GM18870 (cell line): ENCODE measurements at regions not wholly inside any gene's neighbourhood (a gene's known extent, or its start where the extent isn't known, plus 50 kb on each side); places are given as distances from the start of the nearest gene placed in this dataset.

ENCODE experiments used
- ATAC-seq: cut with Tn5 transposase; IDR thresholded peaks from one replicate; pipeline ENCODE4 v1.9.1; 2021; ENCODE audit warnings: moderate library complexity; ENCODE audit not compliant: unreplicated experiment

DNA sequence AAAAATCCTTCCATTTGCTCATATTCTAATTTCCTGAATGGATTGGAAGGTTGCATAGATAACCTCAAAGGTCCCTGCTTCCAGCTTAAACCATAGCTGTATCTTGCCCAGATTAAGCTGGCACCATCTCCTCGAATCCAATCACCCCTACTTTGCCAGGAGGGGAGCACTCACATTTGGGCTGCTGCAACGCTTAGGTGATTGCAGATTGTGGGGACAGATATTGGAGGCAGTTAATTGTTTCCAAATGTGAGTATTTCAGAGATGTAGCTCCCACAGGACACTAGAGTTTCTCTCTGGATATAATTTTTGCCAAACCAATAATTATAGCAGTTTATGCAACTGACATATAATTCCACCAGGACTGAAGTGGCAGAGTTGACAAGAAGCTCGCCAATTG lies 53.5 kb upstream of the ACSL1 start:
- no peak for ATAC-seq

DNA sequence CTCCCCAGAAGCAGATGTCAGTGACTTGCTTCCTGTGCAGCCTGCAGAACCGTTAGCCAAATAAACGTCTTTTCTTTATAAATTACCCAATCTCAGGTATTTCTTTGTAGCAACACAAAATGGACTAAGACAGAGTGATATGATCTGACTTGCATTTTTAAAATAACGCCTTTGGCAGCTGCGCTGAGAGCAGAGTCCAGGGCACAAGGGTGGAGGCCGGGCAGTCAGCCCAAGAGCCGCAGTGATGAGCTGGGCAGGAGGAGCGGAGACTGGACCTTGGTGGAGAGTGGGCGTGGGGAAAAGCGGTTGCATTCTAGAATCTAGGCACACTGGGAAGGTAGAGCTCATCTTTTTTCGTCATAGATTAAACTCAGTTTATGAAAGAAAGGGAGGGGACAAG lies 56.5 kb upstream of the ACSL1 start:
- no peak for ATAC-seq

DNA sequence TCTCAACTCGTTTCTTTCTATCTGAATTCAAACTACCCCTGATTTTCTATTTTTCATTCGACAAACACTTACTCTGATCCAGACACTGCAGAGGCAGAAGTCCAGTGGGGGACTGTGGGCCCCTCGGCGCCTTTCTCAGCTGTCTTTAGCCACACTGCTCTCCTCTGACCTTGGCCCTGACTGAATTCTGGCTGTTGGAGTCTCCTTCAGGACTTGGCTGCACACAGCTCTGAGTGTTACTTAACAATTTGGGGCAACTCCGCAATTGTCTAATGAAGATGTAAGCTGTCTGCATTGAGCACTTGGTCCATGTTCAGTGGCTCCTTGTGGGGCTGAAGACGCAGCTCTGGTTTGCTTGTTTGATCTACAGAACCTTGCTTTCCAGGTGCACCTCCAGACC lies 57.3 kb upstream of the ACSL1 start:
- no peak for ATAC-seq

DNA sequence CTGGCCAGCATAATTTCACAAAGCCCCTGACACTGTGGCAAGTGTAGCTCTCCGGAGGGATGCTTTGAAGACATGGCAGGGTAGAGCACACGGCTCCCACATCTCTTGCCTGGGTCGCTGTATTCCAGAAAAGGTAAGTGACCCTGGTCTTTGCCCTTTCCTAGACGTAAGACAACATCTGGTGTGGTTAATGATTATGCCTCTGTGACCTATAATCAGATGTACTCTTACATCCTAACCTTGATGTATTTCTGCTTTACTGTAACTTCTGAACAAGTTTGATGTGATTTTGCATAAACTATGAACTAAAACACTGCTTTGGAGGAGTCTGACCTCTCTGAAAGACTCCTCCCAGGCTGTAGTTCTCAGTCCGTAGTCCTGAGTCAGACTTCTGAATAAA lies 59.1 kb upstream of the ACSL1 start:
- ATAC-seq = no peak

DNA sequence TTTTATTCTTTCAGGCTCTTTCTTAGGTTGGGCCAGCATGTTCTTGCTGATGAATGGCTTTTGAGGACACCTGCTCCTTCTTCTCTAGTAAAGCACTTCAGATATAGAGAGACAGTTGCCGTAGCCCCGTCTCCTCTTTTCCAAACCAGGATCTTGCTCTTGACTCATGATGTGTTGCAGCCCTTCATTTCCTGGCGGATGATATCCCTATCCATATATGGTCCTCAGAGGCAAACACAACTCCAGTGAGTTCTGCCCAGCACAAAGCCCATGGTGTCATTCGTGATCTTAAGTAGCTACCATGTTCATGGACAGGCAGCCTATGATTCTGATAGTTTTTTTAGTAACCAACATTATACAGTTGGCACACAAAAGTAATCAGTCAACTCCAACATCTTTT lies 59.8 kb upstream of the ACSL1 start:
- no peak for ATAC-seq

DNA sequence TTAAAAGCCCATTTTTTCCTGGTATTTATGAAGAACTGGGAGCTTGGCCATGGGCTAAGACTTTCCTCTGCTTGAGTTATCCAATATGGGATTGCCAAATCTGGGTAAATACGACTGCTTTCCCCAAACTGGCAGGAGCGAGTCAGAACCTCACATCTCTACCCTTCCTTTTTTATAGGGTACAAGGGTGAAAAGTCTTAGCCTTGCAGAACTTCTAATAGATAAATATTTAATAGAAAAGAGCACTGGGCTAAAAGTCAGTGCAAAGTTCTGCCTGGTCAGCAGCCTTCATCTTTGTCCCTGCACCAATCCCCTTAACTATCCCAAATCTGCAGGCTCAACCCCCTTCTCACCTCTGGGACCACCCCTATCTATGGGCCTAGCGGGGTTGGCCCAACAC lies 61.6 kb upstream of the ACSL1 start:
- no peak for ATAC-seq

DNA sequence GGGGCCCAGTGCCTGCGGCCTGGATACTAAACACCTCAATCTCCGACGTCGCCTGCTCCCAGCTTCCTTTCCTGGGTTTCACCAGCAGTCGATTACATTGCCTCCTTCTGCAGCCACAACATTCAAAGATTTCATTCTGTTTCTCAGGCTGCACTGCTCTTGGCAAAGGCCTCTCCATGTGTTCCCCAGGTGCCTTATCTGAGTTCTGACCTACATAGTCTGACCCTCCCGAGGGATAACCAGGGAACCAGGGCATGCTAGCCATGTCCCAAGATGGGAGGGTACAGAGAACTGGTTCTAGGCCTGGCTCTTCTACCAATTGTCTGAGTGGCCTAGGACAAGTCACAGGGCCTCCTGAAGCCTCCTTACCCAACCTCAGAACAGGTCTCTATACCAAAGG lies 62.2 kb upstream of the ACSL1 start:
- ATAC-seq = no peak

DNA sequence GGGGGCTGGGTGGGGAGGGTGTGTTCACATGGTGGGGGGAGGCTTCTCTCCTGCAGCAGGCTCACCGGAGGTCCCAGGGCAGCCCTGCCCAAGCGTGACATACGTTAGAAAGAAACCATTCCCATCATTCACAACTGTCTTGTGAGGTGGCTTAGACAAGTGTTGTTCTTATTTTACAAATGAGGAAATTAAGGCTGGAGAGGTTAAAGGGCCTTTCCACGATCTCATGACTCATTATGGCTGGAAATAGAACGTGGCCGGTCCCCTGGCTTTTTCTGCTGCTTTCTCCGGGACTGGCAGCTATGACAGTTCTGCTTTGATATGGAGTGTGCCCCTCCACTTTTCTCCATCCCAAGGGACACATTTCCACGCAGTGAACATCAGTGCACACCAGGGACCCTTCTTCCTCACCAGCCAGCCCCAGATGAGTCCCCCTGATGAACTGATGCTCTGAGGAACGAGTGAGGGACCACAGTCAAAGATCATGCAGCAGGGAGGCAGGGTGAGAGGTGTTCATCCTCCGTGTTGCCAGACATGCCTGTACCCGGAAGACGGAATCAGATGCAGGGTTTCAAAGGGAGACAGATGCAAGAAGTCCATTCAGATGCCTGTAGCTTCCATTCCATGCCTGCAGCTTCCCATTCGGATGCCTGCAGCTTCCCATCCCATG lies 64.0 kb upstream of the ACSL1 start:
- no peak for ATAC-seq

DNA sequence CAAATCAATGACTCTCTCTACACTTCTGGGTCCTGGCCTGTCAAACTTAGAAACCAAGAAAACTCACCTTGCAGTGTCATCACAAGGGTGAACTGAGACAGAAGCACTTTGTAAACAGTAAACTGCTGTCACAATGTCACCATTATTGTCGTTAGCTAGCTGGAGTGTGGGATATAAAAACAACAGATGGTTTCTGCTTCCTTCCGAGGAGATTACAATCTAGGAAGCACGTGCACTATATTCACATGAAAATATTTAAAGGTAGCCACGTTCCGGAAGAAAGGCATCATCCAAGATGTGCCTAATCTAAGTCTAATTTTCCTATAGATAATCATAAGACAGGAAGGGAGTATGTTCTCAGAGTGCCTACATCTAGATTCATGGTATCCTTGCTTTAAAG lies 64.7 kb upstream of the ACSL1 start:
- ATAC-seq = no peak

DNA sequence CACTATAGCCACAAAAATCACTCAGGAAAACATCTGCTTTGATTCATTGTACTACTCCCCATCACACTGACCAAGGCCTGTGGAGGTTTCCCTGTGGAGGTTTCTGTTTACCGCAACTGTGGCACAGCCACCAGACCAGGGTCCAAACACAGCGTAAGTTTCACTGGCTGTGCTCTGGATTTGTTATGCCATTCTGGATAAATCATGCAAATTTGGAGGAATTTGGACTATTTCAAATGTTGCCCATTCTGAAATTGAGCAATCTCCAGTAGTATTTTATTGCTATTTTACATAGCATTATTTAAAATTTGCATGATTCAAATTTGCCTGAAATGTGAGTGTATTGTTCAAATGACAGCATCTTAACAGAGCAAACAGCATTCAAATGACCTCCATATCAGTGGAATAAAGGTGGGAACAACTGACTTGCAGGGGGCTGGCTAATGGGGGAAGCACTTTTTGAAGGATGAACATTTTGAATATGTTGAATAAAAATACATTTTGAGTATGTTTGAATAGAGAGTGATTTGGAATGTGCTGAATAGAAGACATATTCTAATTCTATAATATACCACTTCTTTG lies 66.1 kb upstream of the ACSL1 start:
- ATAC-seq = no peak

DNA sequence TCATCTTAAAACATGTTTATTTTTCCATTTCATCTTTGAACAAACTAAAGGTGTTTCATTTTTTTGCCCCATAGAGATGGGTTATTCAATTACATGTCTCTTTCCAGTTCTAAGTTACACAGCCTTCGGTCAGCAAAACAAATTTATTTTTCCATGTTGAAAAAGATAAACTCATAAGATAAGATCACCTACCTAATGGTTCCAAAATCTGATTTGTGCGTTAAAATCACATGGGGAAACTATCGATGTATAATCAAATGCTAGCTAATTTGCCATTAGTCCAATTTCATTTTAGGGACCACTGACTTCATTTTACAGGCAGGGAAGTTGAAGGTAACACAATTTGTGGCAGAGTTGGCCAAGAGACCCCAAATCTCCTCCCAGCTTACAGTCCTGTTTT lies 67.2 kb upstream of the ACSL1 start:
- no peak for ATAC-seq

DNA sequence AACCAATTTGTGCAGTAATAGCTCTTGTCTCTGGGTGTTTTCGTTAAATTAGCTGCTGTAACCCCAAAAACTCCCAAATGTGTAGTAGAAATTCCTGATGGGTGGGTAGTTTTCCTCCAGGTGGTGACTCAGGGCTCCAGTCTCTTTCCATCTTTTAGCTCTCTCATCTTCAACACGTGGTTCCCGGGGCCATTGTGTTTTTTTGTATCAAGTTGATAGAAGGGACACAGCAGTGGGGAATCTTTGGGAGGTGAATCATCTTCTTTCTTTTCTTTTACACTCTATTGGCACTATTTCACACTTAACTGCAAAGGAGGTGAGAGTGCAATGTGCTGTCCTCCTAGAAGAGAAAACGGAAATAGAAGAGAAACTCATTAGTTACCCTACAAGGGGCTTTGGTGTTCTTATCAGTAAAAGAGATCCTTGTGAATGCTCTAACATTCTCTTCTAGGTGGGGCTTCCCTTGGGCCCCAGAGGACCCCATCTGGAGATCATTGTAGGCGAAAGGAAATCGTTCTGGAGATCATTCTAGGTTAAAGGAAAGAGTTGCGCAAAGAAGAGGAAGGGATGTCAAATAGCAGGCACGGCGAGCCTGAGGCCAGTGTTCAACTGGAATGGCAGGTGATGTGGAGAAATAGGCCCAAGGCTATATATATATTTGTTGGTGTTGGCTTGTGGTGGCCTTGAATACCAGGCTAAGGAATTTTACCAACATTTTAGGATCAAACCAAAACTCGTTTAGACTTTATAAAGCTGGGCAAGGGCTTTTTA lies 68.2 kb upstream of the ACSL1 start:
- ATAC-seq = no peak

DNA sequence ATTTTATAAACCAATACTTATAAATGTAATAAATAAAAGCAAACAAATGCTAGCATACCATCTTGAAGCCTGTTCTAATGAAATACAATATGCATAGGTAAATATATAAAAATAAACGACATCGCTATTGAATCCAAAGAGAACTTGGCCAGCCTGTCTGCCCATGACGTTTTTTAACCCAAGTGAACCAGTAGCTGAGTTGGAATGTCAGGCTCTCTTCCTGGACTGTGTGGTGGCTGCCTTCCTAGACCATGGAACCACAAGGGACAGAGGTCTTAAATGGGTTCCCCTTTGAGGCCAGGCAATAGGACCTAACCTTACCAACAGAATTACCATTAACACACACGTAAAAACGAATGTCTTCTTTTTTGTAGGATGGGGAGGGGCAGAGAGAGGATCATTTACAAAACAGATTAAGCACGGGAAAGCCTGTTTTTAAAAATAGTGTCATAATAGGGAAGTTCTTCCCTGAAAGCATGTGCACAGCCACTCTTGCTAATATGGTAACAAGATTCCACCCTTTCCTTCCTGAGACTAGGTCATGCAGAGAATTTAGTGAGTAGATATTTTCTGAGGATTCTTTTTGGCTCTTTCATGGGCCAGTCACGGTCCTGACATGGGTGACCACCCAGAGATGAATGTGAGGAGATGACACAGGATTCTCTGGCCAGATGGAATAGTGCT lies 69.4 kb upstream of the ACSL1 start:
- ATAC-seq = no peak

DNA sequence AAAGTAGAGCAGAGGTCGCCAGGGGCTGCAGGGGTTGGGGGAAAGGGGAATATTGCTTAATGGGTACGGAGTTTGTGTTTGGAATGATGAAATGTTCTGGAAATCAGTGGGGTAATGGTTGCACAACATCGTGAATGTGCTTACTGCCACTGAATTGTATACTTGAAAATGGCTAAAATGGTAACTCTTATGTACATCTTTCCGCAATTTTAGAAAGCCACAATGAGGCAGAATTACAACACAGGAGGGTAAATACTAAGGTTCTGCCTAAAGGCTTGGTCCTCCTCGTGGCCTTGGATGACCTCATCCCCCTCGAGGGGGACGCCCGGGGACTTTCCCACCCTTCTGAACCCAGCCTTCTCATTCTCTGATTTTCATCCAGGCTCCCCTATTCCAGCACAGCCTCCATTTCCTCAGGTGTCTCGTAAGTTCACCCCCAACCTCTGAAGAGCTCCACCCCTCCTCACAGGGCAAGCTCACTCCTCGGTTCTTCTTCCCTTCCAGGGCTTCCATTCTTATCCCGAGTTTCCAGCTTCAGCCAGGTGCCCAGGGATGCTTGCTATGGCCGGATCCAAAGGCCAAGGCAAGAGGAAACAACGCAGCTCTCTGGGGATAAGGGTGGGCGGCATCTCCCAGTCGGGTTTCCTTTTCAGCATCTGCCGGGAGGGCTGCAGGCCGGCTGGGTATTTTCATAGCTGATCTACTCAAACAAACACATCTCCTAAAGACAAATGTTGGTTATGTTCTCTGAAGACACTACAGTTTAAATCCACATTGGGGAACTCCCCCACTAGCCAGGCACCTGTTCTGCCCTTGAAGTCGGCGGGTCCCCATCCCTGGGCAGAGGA lies 71.3 kb upstream of the ACSL1 start:
- peak; percentile 50 for ATAC-seq

DNA sequence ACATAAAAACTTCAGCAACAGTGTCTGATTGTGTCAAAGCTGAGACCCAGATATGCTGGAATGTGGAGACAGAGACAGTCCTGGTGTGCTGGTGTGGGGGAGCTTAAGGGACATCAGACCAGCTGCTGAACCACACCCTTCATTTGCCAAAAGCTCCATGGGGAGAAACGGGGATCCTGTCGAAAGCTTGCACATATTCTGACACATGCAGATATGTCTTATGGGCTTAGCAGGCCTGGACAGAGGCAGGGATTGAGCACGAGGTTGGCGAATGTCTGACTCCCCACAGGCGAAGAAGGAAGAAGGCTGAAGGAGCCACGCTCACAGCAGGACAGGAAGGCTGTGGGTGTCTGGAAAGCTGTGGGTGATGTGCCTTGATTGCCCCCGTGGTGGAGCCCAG lies 72.1 kb upstream of the ACSL1 start:
- ATAC-seq = no peak

DNA sequence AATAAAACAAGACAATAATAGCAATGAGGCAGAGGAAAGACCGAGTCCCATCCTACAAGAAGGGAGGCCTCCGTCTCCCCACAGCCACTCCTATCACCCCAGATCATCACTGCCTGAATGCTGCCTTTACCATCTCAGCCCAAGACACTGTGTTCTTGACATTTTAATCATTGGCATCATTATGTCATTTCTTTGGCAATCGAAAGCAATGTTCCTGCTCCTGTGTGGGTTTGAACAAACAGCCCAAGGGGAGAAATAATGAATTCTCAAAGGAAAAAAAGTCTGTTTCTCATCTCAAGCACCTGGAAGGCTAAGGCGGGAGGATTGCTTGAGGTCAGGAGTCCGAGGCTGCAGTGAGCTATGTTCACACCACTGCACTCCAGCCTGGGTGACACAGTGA lies 73.0 kb upstream of the ACSL1 start:
- no peak for ATAC-seq

DNA sequence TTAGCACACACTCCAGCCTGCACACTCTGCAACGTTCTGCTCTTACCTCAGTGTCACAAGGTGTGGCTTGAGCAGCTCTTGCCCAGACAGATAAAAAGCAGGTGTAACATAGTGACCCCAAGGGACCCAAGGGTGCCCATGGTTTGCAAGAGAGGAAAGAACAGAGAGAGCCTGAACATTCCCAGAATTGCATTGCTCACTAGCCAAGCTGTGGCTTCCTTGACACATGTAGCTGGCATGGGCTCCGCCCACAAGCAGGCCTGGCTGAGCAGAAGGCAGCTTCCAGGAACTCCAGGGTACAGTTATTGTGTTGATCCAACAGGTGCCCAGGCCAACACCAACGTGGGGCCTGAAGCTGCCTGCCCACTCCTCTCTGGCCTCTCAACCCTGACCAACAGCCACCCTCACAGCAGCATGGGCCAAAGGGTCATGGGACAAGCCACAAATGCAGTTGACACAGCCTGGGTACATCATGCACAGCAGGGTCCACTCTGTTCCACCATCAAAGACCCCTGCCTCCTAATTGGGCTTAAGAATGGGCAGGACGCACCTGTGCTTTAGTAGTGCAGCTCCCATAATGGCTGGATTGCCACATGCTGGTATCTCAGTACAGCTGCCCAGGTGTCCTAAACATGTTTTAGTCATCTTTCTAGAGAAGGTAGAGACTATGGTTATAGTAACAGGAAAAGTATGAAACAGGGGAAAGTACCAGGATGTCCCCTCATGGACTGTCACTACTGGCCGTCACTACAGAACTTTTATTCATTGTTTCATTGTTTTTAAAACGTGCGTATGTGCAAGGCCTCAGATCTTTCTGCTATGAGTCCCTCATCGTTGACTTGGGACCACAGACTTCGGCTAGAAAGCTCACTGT lies 73.7 kb upstream of the ACSL1 start:
- no peak for ATAC-seq

DNA sequence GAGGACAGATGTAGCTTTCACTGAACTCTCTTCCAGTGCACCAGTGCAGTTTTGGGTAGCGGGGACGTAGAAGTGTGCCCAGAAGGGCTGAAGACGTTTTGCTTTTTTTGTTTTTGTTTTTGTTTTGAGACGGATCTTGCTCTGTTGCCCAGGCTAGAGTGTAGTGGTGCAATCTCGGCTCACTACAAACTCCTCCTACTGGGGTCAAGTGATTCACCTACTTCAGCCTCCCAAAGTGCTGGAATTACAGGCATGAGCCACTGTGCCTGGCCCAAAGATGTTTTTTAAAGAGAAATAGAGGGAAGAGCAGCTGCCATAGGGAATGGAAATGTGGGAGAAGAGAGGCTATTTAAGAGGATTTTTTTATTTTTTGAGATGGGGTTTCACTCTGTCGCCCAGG lies 74.4 kb upstream of the ACSL1 start:
- no peak for ATAC-seq

DNA sequence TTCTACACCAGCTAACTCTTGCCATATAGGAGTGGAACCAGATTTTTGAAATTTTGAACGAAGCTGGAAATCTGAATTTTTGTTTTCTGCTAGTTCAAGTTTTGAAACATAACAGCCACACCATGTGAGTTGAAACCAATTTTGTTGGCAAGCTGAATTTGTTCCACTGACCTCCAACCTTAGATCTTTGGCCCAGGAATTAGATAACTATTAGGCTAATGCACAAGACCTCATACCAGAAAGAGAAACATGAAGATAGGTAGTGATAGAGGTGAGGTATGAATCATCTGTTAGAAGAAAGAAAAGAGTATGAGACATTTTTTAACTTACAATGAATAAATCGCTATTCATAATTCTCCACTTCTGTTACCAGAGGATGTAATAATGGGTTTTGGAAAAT lies 76.8 kb upstream of the ACSL1 start:
- no peak for ATAC-seq

DNA sequence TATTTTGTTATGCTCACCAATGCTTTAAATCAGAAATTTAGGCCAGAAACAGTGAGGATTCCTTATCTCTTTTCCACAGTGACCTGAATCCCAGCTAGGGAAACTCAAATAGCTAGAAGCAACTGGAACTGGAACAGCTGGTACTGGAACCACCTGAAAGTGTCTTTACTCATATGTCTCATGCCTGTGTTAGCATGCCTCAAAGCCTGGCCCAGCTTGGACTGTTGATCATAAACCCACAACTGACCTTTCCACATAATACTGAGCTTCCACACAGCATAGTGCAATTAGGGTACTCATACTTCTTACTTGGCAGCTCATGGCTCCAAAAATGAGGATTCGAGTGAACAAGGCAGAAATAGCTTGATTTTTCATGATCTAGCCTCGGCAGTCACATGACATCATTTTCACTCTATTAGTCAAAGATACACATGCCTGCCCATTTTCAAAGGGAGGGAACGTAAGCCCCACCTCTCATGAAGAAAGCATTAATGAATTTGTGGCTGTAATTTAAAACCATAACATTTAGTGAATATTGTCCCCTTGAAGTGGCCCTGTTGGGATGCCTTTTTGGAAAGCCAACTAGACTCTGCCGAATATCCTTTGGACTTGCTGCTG lies 80.8 kb upstream of the ACSL1 start:
- ATAC-seq = no peak
